CD4-positive, alpha-beta T cell (primary cell): ENCODE measurements at regions not wholly inside any gene's neighbourhood (a gene's known extent, or its start where the extent isn't known, plus 50 kb on each side); places are given as distances from the start of the nearest gene placed in this dataset.
A peak's percentile ranks its signal among the peaks of the same experiment; 100 is the strongest.

Experiments
- ATAC-seq: fragments of 200-7000 bp; cut with Tn5 transposase; one replicate; pipeline ENCODE4 v1.10.0; 2022; ENCODE audit warnings: mild to moderate bottlenecking; ENCODE audit not compliant: poor library complexity
- CTCF ChIA-PET: fragments of 350-600 bp; sonication (Branson Sonifier 250); formaldehyde crosslinking; loops from one replicate; lab custom pipeline; 2021; ENCODE audit warnings: antibody characterized with exemption, inconsistent platforms; lab: Charles Lee
- POLR2A ChIA-PET: fragments of 350-600 bp; sonication (Branson Sonifier 250); formaldehyde crosslinking; loops from one replicate; lab custom pipeline; 2021; ENCODE audit warnings: antibody characterized with exemption, inconsistent platforms; lab: Charles Lee
- DNase-seq, 14 experiments: peaks; one replicate each; pipeline ENCODE4 v3.0.0-alpha.2; 2013 to 2020; ENCODE audit warnings: mixed read lengths in 2 of 14
- H3K27ac ChIP-seq, 2 donors: one replicate each; pipeline versions ENCODE4 v1.5.1 to v1.7.0; 2013; ENCODE audit warnings: low read length in 2 of 2, low read depth in 1 of 2, mild to moderate bottlenecking in 1 of 2
- H3K27me3 ChIP-seq, 2 experiments: 1 replicate in 1 of 2; 2 replicates in 1 of 2; pipeline versions ENCODE4 v1.6.1 to v1.7.0; 2013; ENCODE audit warnings: low read length in 2 of 2, control low read depth in 1 of 2, mild to moderate bottlenecking in 1 of 2, moderate library complexity in 1 of 2; ENCODE audit not compliant: insufficient read depth in 2 of 2, control insufficient read depth in 1 of 2
- H3K36me3 ChIP-seq: one replicate; pipeline ENCODE4 v1.6.1; 2013; ENCODE audit warnings: low read length, control low read depth; ENCODE audit not compliant: insufficient read depth
- H3K4me1 ChIP-seq: one replicate; pipeline ENCODE4 v1.6.1; 2013; ENCODE audit warnings: low read length, control low read depth; ENCODE audit not compliant: insufficient read depth
- H3K4me3 ChIP-seq: one replicate; pipeline ENCODE4 v1.5.1; 2013; ENCODE audit warnings: mild to moderate bottlenecking, low read length, moderate library complexity
- H3K9me3 ChIP-seq, 2 experiments: 1 replicate in 1 of 2; 2 replicates in 1 of 2; pipeline versions ENCODE4 v1.6.1 to v1.7.0; 2013; ENCODE audit warnings: low read length in 2 of 2, mild to moderate bottlenecking in 2 of 2, control low read depth in 1 of 2, moderate library complexity in 1 of 2; ENCODE audit not compliant: control insufficient read depth in 1 of 2, insufficient read depth in 1 of 2
- H3K27ac Mint-ChIP-seq: one replicate; pipeline ENCODE4 v1.8.0; 2020; ENCODE audit warnings: mixed read lengths
- H3K27me3 Mint-ChIP-seq: one replicate; pipeline ENCODE4 v1.8.0; 2021; ENCODE audit warnings: mixed read lengths
- H3K36me3 Mint-ChIP-seq: one replicate; pipeline ENCODE4 v1.8.0; 2021; ENCODE audit warnings: low read depth, mixed read lengths
- H3K4me1 Mint-ChIP-seq: one replicate; pipeline ENCODE4 v1.8.0; 2021; ENCODE audit warnings: low read depth, mixed read lengths
- H3K4me3 Mint-ChIP-seq: one replicate; pipeline ENCODE4 v1.8.0; 2020; ENCODE audit warnings: mild to moderate bottlenecking, mixed read lengths
- H3K9me3 Mint-ChIP-seq: one replicate; pipeline ENCODE4 v1.8.0; 2020; ENCODE audit warnings: mixed read lengths
- intact Hi-C, 2 experiments: fragments of 100-400 bp; cut with DNase I in 1 of 2; cut with micrococcal nuclease in 1 of 2; formaldehyde crosslinking; loops; one replicate each; pipeline versions ENCODE4 v1.15.1 to v1.9.0; 2023 to 2025; cut with DNase I, micrococcal nuclease
- TF ChIP-seq, protein P1 (sequence below): fragments of 200-600 bp; IDR thresholded peaks from one replicate; pipeline ENCODE4 v1.8.0; 2022; ENCODE audit warnings: antibody characterized with exemption, mild to moderate bottlenecking

DNA sequence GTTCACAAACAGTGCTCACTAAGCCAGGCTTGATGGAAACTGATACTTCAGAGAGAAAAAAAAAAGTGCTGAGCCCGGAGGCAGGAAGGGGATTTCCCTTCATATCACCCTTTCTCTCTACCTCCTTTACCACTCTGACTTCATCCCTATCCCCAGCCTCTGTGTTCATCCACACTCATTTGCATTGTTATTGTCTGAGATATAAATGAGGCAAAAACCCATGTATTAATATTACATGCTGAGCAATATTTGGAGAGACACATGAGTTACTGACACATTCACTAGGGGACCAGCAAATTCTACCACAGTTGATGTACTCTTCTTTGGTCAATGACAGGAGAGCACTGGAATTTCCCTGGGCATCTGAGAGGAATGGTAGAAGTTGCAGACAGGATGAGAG lies 175.8 kb downstream of the TNFSF18 start:
- Mint-ChIP-seq H3K27me3 (no peaks in the 10 kb centered on the region), H3K27ac (no peak overlapping the region), H3K36me3 (no peaks in the 10 kb centered on the region), H3K4me1 (peaks cover 18% of the 10 kb centered on the region), H3K4me3 (no peak overlapping the region), H3K9me3 (peaks cover 6% of the 10 kb centered on the region)
- ChIA-PET POLR2A (no interaction called here), CTCF (no interaction called here)
- no peaks in the 10 kb centered on the region for H3K27me3 ChIP-seq
- H3K4me3 ChIP-seq, result no peak overlapping the region
- H3K4me1 ChIP-seq, result peaks cover 5% of the 10 kb centered on the region
- no peaks in the 10 kb centered on the region for H3K9me3 ChIP-seq
- intact Hi-C loops, result loop anchor here in 1 of 2 experiments (5.0 kb wide), 1 partner anchor 42 kb away; no protein-coding TSS in a partner anchor
- DNase-seq (peak in 2 of 14 experiments; percentile 22 to 32), ATAC-seq (peak; percentile 56)
- TF ChIP-seq, protein P1, sequence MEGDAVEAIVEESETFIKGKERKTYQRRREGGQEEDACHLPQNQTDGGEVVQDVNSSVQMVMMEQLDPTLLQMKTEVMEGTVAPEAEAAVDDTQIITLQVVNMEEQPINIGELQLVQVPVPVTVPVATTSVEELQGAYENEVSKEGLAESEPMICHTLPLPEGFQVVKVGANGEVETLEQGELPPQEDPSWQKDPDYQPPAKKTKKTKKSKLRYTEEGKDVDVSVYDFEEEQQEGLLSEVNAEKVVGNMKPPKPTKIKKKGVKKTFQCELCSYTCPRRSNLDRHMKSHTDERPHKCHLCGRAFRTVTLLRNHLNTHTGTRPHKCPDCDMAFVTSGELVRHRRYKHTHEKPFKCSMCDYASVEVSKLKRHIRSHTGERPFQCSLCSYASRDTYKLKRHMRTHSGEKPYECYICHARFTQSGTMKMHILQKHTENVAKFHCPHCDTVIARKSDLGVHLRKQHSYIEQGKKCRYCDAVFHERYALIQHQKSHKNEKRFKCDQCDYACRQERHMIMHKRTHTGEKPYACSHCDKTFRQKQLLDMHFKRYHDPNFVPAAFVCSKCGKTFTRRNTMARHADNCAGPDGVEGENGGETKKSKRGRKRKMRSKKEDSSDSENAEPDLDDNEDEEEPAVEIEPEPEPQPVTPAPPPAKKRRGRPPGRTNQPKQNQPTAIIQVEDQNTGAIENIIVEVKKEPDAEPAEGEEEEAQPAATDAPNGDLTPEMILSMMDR, result no peak
- no peak overlapping the region for H3K27ac ChIP-seq
- no peaks in the 10 kb centered on the region for H3K36me3 ChIP-seq

GRCh38 chr1:172875892-172876291 lies 174.8 kb downstream of the TNFSF18 start:
- no peak overlapping the region for H3K4me3 Mint-ChIP-seq
- H3K9me3 Mint-ChIP-seq, result peaks cover 6% of the 10 kb centered on the region
- no peak overlapping the region for H3K4me3 ChIP-seq
- no peaks in the 10 kb centered on the region for H3K9me3 ChIP-seq
- TF ChIP-seq, protein P1, result no peak
- H3K27ac Mint-ChIP-seq, result no peak overlapping the region
- H3K27me3 Mint-ChIP-seq, result no peaks in the 10 kb centered on the region
- CTCF ChIA-PET, result no interaction called here
- no peaks in the 10 kb centered on the region for H3K27me3 ChIP-seq
- H3K4me1 Mint-ChIP-seq, result peaks cover 10% of the 10 kb centered on the region
- no peak for ATAC-seq
- peaks cover 4% of the 10 kb centered on the region for H3K4me1 ChIP-seq
- intact Hi-C loops, result loop anchor here in 1 of 2 experiments (5.0 kb wide), 1 partner anchor 41 kb away; no protein-coding TSS in a partner anchor
- no peaks in the 10 kb centered on the region for H3K36me3 ChIP-seq
- H3K36me3 Mint-ChIP-seq, result no peaks in the 10 kb centered on the region
- no peak for DNase-seq
- H3K27ac ChIP-seq, result no peak overlapping the region
- POLR2A ChIA-PET, result no interaction called here

- no peaks in the 10 kb centered on the region for H3K36me3 ChIP-seq
- DNase-seq (no peak), ATAC-seq (no peak)
- H3K4me3 ChIP-seq, result no peak overlapping the region
- CTCF ChIA-PET, result no interaction called here
- Mint-ChIP-seq H3K4me1 (peaks cover 12% of the 10 kb centered on the region), H3K27ac (no peak overlapping the region), H3K36me3 (no peaks in the 10 kb centered on the region), H3K9me3 (peaks cover 6% of the 10 kb centered on the region), H3K4me3 (no peak overlapping the region), H3K27me3 (peaks cover 11% of the 10 kb centered on the region)
- intact Hi-C loops, result no loop called here
- no peaks in the 10 kb centered on the region for H3K9me3 ChIP-seq
- H3K27me3 ChIP-seq, result no peaks in the 10 kb centered on the region
- TF ChIP-seq, protein P1, result no peak
- no peak overlapping the region for H3K27ac ChIP-seq
- POLR2A ChIA-PET, result no interaction called here
- peaks cover 9% of the 10 kb centered on the region for H3K4me1 ChIP-seq
These were observed 168.4 kb downstream of the TNFSF18 start for GRCh38 chr1:172882385-172882784.
